Panc1 (cell line): ENCODE measurements at regions not wholly inside any gene's neighbourhood (a gene's known extent, or its start where the extent isn't known, plus 50 kb on each side); places are given as distances from the start of the nearest gene placed in this dataset.
A peak's percentile ranks its signal among the peaks of the same experiment; 100 is the strongest.

Experiments
- ATAC-seq: fragments of 200-7000 bp; cut with Tn5 transposase; 2 replicates; pipeline ENCODE4 v1.9.1; 2020; ENCODE audit warnings: mild to moderate bottlenecking, moderate library complexity
- BruUV-seq: library from RNA; stranded (reverse); fragments of 400-500 nt; replicated peaks from 2 replicates; lab custom pipeline; 2021; lab: Mats Ljungman, UMichigan
- CTCF ChIA-PET: fragments of 300-600 bp; sonication (Branson Sonifier 250); formaldehyde crosslinking; loops from one replicate; lab custom pipeline; 2022; ENCODE audit warnings: antibody characterized with exemption; lab: Charles Lee
- POLR2A ChIA-PET: fragments of 300-600 bp; sonication (Branson Sonifier 250); formaldehyde crosslinking; loops from one replicate; lab custom pipeline; 2022; ENCODE audit warnings: antibody characterized with exemption; lab: Charles Lee
- DNase-seq: peaks from one replicate; pipeline ENCODE4 v3.0.0-alpha.2; 2010; ENCODE audit warnings: low read depth, low spot score
- H3K27ac ChIP-seq: 2 replicates; pipeline ENCODE4 v1.5.1; 2011; ENCODE audit warnings: mild to moderate bottlenecking, low read length, inconsistent platforms
- H3K27me3 ChIP-seq: fragments of 200-500 bp; sonication (Bioruptor generic); 2 replicates; pipeline ENCODE4 v1.6.0; 2014; ENCODE audit warnings: low read length, inconsistent platforms; ENCODE audit not compliant: control insufficient read depth, insufficient read depth
- H3K36me3 ChIP-seq: fragments of 200-500 bp; sonication (Bioruptor generic); 2 replicates; pipeline ENCODE4 v1.5.1; 2014; ENCODE audit warnings: inconsistent platforms, mild to moderate bottlenecking, low read length, moderate library complexity; ENCODE audit not compliant: control insufficient read depth, insufficient read depth
- H3K4me1 ChIP-seq: 2 replicates; pipeline ENCODE4 v1.5.1; 2011; ENCODE audit warnings: inconsistent platforms, mild to moderate bottlenecking, low read length, moderate library complexity; ENCODE audit not compliant: control insufficient read depth, insufficient read depth
- H3K4me3 ChIP-seq, 2 experiments: 2 replicates each; pipeline ENCODE4 v1.5.1; 2011 to 2012; ENCODE audit warnings: low read depth in 2 of 2, low read length in 2 of 2, mild to moderate bottlenecking in 2 of 2, inconsistent platforms in 1 of 2, moderate library complexity in 1 of 2
- H3K9me3 ChIP-seq: fragments of 200-500 bp; sonication (Bioruptor generic); 2 replicates; pipeline ENCODE4 v1.5.1; 2014; ENCODE audit warnings: low read depth, mild to moderate bottlenecking, inconsistent platforms, low read length, moderate library complexity; ENCODE audit not compliant: control insufficient read depth, insufficient read depth
- POLR2AphosphoS5 ChIP-seq: IDR thresholded peaks from 2 replicates; pipeline ENCODE4 v1.6.1; 2012; ENCODE audit warnings: mild to moderate bottlenecking, low read depth, low read length, moderate library complexity
- REST ChIP-seq, 2 experiments: IDR thresholded peaks; 2 replicates each; pipeline ENCODE4 v1.6.1; 2011 to 2012; ENCODE audit warnings: low read depth in 2 of 2, control low read depth in 1 of 2, low read length in 1 of 2, mild to moderate bottlenecking in 1 of 2, moderate library complexity in 1 of 2; ENCODE audit not compliant: insufficient read depth in 1 of 2
- SIN3A ChIP-seq: IDR thresholded peaks from 2 replicates; pipeline ENCODE4 v1.6.1; 2012; ENCODE audit warnings: low read depth, mild to moderate bottlenecking, low read length, moderate library complexity, borderline replicate concordance; ENCODE audit not compliant: insufficient read depth
- TCF7L2 ChIP-seq: IDR thresholded peaks from 2 replicates; pipeline ENCODE4 v1.6.1; 2011; ENCODE audit warnings: mild to moderate bottlenecking, low read depth, low read length, inconsistent platforms
- in situ Hi-C: cut with HindIII; loops from 2 replicates; pipeline ENCODE4 v1.10.0; 2016; ENCODE audit warnings: low sequenced_read_pairs, low pct_unique_long_range_greater_than_20kb
- intact Hi-C: fragments of 100-400 bp; cut with micrococcal nuclease; formaldehyde crosslinking; loops from one replicate; pipeline ENCODE4 v1.10.0; 2022; ENCODE audit not compliant: unreplicated experiment
- TF ChIP-seq, protein P1 (sequence below): fragments of 450-650 bp; IDR thresholded peaks from 2 replicates; pipeline ENCODE4 v1.5.1; 2017; ENCODE audit warnings: mild to moderate bottlenecking

GRCh38 chr7:130921391-130922180 is 187.6 kb upstream of the KLF14 start:
- ATAC-seq (peak; percentile 33), DNase-seq (no peak)
- Histone ChIP-seq H3K27me3 (no peaks in the 10 kb centered on the region), H3K4me1 (peaks cover 100% of the 10 kb centered on the region), H3K4me3 (peak overlapping the region; percentile 15 to 36), H3K9me3 (no peaks in the 10 kb centered on the region), H3K36me3 (peaks cover 5% of the 10 kb centered on the region), H3K27ac (peak overlapping the region; percentile 100)
- in situ Hi-C loops, result no loop called here
- BruUV-seq, result no TSS peak
- POLR2A ChIA-PET, result interaction anchor here (0.7 to 2.1 kb wide), 4 partner anchors 9 to 25 kb away, joined by 3 to 13 read pairs (median 3); no protein-coding TSS in a partner anchor
- intact Hi-C loops, result no loop called here
- TF ChIP-seq POLR2AphosphoS5, result 0 out of 2 replicates have a peak, but pooled peaks have one; percentile 36
- TF ChIP-seq TCF7L2, result no peak
- CTCF ChIA-PET, result interaction anchor here (0.5 to 0.9 kb wide), 2 partner anchors 15 to 25 kb away, joined by 3 to 8 read pairs; no protein-coding TSS in a partner anchor

DNA sequence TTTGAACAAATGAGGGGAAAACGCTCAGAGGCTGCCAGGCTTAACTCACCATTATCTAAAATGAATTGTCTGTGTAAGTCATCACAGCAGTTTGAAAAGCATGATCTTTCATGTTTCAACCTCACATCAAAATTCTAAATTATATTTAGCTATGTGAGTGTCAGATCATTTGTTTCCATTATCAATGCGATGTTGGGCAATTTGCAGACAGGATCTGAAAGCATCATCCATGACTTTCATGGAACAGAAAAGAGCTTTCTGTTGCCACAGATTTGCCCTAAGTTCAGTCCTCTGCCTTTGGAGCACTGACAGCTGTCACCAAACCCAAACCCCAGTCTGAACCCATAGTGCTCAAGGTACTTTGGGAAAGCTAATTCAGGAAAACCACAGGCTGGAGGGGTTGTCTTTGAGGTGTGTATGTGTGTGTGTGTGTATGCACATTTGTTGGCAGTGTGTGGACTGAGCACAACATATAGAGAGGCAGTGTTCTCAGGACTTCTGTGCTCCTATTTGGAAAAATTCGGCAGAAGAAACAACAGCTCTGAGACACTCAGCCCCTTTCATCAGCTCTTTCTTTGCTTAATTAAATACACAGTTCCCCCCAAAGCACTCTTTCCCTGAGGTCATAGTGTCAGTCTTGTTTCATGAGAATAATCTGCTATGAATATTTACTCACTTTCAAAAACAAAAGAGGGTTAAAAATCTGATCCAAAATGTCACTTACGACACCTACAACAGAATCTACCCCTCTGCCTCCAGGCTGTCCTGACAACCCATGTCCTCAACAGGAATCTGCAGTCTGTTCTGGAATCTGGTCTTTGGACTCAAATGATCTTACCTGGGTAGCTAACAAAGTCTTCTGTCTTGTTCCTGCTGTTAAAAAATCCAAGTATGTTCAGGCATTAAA is 188.5 kb upstream of the KLF14 start:
- DNase-seq (no peak), ATAC-seq (no peak)
- TF ChIP-seq TCF7L2 (no peak), POLR2AphosphoS5 (no peak), SIN3A (no peak), REST (IDR thresholded peaks at IDR 0.05; ENCODE audit: insufficient read depth in 1 of 2, low read depth in 2 of 2, low read length in 1 of 2) (no peak)
- TF ChIP-seq, protein P1, sequence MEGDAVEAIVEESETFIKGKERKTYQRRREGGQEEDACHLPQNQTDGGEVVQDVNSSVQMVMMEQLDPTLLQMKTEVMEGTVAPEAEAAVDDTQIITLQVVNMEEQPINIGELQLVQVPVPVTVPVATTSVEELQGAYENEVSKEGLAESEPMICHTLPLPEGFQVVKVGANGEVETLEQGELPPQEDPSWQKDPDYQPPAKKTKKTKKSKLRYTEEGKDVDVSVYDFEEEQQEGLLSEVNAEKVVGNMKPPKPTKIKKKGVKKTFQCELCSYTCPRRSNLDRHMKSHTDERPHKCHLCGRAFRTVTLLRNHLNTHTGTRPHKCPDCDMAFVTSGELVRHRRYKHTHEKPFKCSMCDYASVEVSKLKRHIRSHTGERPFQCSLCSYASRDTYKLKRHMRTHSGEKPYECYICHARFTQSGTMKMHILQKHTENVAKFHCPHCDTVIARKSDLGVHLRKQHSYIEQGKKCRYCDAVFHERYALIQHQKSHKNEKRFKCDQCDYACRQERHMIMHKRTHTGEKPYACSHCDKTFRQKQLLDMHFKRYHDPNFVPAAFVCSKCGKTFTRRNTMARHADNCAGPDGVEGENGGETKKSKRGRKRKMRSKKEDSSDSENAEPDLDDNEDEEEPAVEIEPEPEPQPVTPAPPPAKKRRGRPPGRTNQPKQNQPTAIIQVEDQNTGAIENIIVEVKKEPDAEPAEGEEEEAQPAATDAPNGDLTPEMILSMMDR, result no peak
- Histone ChIP-seq H3K4me3 (peak overlapping the region in 1 of 2 experiments; percentile 36; a peak in 1 of 4 replicates), H3K27ac (peak overlapping the region; percentile 100), H3K9me3 (no peaks in the 10 kb centered on the region), H3K4me1 (peaks cover 100% of the 10 kb centered on the region), H3K36me3 (peaks cover 5% of the 10 kb centered on the region), H3K27me3 (no peaks in the 10 kb centered on the region)
- intact Hi-C loops, result no loop called here
- in situ Hi-C loops, result no loop called here
- ChIA-PET CTCF (interaction anchor here (2.8 kb wide), 1 partner anchor 26 kb away, joined by 8 read pairs; no protein-coding TSS in a partner anchor), POLR2A (interaction anchor here (0.6 to 2.1 kb wide), 7 partner anchors 10 to 166 kb away, joined by 3 to 13 read pairs (median 3); no protein-coding TSS in a partner anchor)
- TSS peak; percentile 7 for BruUV-seq
